K562 (cell line): ENCODE measurements at regions not wholly inside any gene's neighbourhood (a gene's known extent, or its start where the extent isn't known, plus 50 kb on each side); places are given as distances from the start of the nearest gene placed in this dataset.

ENCODE experiments used
- ARNT ChIP-seq, 2 experiments: fragments of 450-650 bp; IDR thresholded peaks; 2 replicates each; pipeline ENCODE4 v1.6.1; 2016; ENCODE audit warnings: mild to moderate bottlenecking in 1 of 2
- MAFG ChIP-seq: fragments of 450-650 bp; conservative IDR thresholded peaks from 2 replicates; pipeline ENCODE4 v1.6.1; 2016; ENCODE audit warnings: missing genetic modification characterization, missing compliant biosample characterization
- SMAD1 ChIP-seq: fragments of 150-350 bp; IDR thresholded peaks from 2 replicates; pipeline ENCODE4 v1.6.1; 2014; ENCODE audit warnings: low read length, low read depth; ENCODE audit not compliant: partially characterized antibody
- STAT5A ChIP-seq: IDR thresholded peaks from 2 replicates; pipeline ENCODE4 v1.6.1; 2012; ENCODE audit warnings: low read length, inconsistent platforms, borderline replicate concordance
- STAT5B ChIP-seq: fragments of 250-450 bp; sonication (Bioruptor Pico); IDR thresholded peaks from 2 replicates; pipeline ENCODE4 v1.8.0; 2021; ENCODE audit warnings: mild to moderate bottlenecking, inconsistent platforms
- TRIM25 ChIP-seq: fragments of 450-650 bp; IDR thresholded peaks from 2 replicates; pipeline ENCODE4 v1.7.0; 2016; ENCODE audit warnings: borderline replicate concordance
- ZNF354B ChIP-seq: fragments of 250-450 bp; sonication (Bioruptor Pico); IDR thresholded peaks from 2 replicates; pipeline ENCODE4 v1.4.0; 2020
- ZNF512 ChIP-seq: IDR thresholded peaks from 2 replicates; pipeline ENCODE4 v1.6.1; 2016; ENCODE audit warnings: missing genetic modification characterization, missing compliant biosample characterization
- ZNF77 ChIP-seq: fragments of 250-450 bp; sonication (Bioruptor Pico); IDR thresholded peaks from 2 replicates; pipeline ENCODE4 v1.5.0; 2020
- TF ChIP-seq, protein P1 (sequence below): sonication (generic); formaldehyde crosslinking; IDR thresholded peaks from 2 replicates; pipeline ENCODE4 v1.8.0; 2022; ENCODE audit warnings: missing genetic modification reagents, mild to moderate bottlenecking, moderate library complexity, borderline replicate concordance

GRCh38 chr4:26015906-26016305, 101.9 kb downstream of the SMIM20 start (continued):
- TF ChIP-seq ZNF512 (no peak), TRIM25 (no peak), MAFG (tag) (no peak), STAT5A (no peak), ARNT (IDR thresholded peaks at IDR 0.05) (no peak), ZNF354B (no peak), STAT5B (CRISPR knock-in tag) (no peak), SMAD1 (no peak), ZNF77 (CRISPR knock-in tag) (no peak)
- TF ChIP-seq, protein P1, sequence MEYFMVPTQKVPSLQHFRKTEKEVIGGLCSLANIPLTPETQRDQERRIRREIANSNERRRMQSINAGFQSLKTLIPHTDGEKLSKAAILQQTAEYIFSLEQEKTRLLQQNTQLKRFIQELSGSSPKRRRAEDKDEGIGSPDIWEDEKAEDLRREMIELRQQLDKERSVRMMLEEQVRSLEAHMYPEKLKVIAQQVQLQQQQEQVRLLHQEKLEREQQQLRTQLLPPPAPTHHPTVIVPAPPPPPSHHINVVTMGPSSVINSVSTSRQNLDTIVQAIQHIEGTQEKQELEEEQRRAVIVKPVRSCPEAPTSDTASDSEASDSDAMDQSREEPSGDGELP (CRISPR knock-in tag), result no peak
